ENCODE measurements at regions not wholly inside any gene's neighbourhood (a gene's known extent, or its start where the extent isn't known, plus 50 kb on each side); places are given as distances from the start of the nearest gene placed in this dataset.
"Not testable (repeated sequence)": the region's sequence is repeated elsewhere in the genome, so short reads cannot be mapped to it uniquely, and the experiment has no call there.

- DNase-seq: no peak
These were observed 127.7 kb upstream of the EPHA3 start for GRCh38 chr3:88979760-88980159.

GRCh38 chr3:88983458-88983857 is 124.0 kb upstream of the EPHA3 start:
- no peak for DNase-seq

GRCh38 chr3:88984256-88984655 is 123.2 kb upstream of the EPHA3 start:
- DNase-seq: no peak

- no peak for DNase-seq
These were observed 122.6 kb upstream of the EPHA3 start for GRCh38 chr3:88984832-88985231.

GRCh38 chr3:88985491-88985890 is 121.9 kb upstream of the EPHA3 start:
- DNase-seq: no peak

- no peak for DNase-seq
These were observed 120.6 kb upstream of the EPHA3 start for GRCh38 chr3:88986834-88987233.

- no peak for DNase-seq
These were observed 119.6 kb upstream of the EPHA3 start for GRCh38 chr3:88987776-88988175.

GRCh38 chr3:88988906-88989305 is 118.5 kb upstream of the EPHA3 start:
- DNase-seq: no peak

GRCh38 chr3:88991496-88991895 is 115.9 kb upstream of the EPHA3 start:
- no peak for DNase-seq

- DNase-seq: no peak
These were observed 110.7 kb upstream of the EPHA3 start for GRCh38 chr3:88996691-88997090.

- DNase-seq: no peak
These were observed 110.2 kb upstream of the EPHA3 start for GRCh38 chr3:88997260-88997659.

GRCh38 chr3:89000886-89001285 is 106.5 kb upstream of the EPHA3 start:
- no peak for DNase-seq

GRCh38 chr3:89002191-89002590 is 105.2 kb upstream of the EPHA3 start:
- no peak for DNase-seq

GRCh38 chr3:89013536-89013935 is 93.9 kb upstream of the EPHA3 start:
- no peak for DNase-seq

GRCh38 chr3:89017531-89017930 is 89.9 kb upstream of the EPHA3 start:
- no peak for DNase-seq

- DNase-seq: no peak
These were observed 82.2 kb upstream of the EPHA3 start for GRCh38 chr3:89025185-89025584.

GRCh38 chr3:89032346-89033013 is 74.9 kb upstream of the EPHA3 start:
- DNase-seq: no peak

- not testable (repeated sequence) for DNase-seq
These were observed 72.7 kb upstream of the EPHA3 start for GRCh38 chr3:89034723-89035122.

GRCh38 chr3:89038869-89039268 is 68.6 kb upstream of the EPHA3 start:
- DNase-seq: no peak

- DNase-seq: no peak
These were observed 65.1 kb upstream of the EPHA3 start for GRCh38 chr3:89042236-89042835.

GRCh38 chr3:89043406-89043932 is 64.0 kb upstream of the EPHA3 start:
- DNase-seq: no peak

- no peak for DNase-seq
These were observed 60.8 kb upstream of the EPHA3 start for GRCh38 chr3:89046661-89047060.

GRCh38 chr3:89049119-89049518 is 58.3 kb upstream of the EPHA3 start:
- no peak for DNase-seq

- no peak for DNase-seq
These were observed 55.0 kb upstream of the EPHA3 start for GRCh38 chr3:89052386-89052785.

GRCh38 chr3:89057398-89057797 is 50.0 kb upstream of the EPHA3 start:
- no peak for DNase-seq
